ENCODE measurements at regions not wholly inside any gene's neighbourhood (a gene's known extent, or its start where the extent isn't known, plus 50 kb on each side); places are given as distances from the start of the nearest gene placed in this dataset.
A peak's percentile ranks its signal among the peaks of the same experiment; 100 is the strongest.

- TF ChIP-seq ZNF331 (CRISPR knock-in tag; IDR thresholded peaks at IDR 0.05; ENCODE audit: low read depth) (no peak), POLR2AphosphoS5 (IDR thresholded peaks at IDR 0.05; ENCODE audit: low read depth) (no peak), ZNF114 (CRISPR knock-in tag; IDR thresholded peaks at IDR 0.05) (no peak), EZH2 (IDR thresholded peaks at IDR 0.05; ENCODE audit: low read depth, unreplicated experiment) (no peak), CREB1 (CRISPR knock-in tag; IDR thresholded peaks at IDR 0.05; ENCODE audit: low read depth) (no peak), NANOG (IDR thresholded peaks at IDR 0.05; ENCODE audit: borderline replicate concordance) (no peak)
- TF ChIP-seq, protein P1, sequence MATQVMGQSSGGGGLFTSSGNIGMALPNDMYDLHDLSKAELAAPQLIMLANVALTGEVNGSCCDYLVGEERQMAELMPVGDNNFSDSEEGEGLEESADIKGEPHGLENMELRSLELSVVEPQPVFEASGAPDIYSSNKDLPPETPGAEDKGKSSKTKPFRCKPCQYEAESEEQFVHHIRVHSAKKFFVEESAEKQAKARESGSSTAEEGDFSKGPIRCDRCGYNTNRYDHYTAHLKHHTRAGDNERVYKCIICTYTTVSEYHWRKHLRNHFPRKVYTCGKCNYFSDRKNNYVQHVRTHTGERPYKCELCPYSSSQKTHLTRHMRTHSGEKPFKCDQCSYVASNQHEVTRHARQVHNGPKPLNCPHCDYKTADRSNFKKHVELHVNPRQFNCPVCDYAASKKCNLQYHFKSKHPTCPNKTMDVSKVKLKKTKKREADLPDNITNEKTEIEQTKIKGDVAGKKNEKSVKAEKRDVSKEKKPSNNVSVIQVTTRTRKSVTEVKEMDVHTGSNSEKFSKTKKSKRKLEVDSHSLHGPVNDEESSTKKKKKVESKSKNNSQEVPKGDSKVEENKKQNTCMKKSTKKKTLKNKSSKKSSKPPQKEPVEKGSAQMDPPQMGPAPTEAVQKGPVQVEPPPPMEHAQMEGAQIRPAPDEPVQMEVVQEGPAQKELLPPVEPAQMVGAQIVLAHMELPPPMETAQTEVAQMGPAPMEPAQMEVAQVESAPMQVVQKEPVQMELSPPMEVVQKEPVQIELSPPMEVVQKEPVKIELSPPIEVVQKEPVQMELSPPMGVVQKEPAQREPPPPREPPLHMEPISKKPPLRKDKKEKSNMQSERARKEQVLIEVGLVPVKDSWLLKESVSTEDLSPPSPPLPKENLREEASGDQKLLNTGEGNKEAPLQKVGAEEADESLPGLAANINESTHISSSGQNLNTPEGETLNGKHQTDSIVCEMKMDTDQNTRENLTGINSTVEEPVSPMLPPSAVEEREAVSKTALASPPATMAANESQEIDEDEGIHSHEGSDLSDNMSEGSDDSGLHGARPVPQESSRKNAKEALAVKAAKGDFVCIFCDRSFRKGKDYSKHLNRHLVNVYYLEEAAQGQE (IDR thresholded peaks at IDR 0.05; ENCODE audit: unreplicated experiment) = no peak
These were observed 417.0 kb downstream of the TMEM161B start (continued) for GRCh38 chr5:87851603-87852002.

GRCh38 chr5:87850843-87851242 is 417.8 kb downstream of the TMEM161B start:
- H3K36me3 ChIP-seq (ENCODE audit: insufficient read depth) = no peaks in the 10 kb centered on the region
- H3K9me2 ChIP-seq (ENCODE audit: insufficient read depth) = no peaks in the 10 kb centered on the region
- H3K27me3 ChIP-seq (ENCODE audit: insufficient read depth) = no peaks in the 10 kb centered on the region
- 0 out of 2 replicates have a peak overlapping the region, but pooled peaks have one; percentile 15 for H3K4me2 ChIP-seq
- H3K4me1 Mint-ChIP-seq = peaks cover 16% of the 10 kb centered on the region; the same call in 2 of the 3 replicates
- DNase-seq (ENCODE audit: low spot score) (no peak), ATAC-seq (no peak)
- no peak overlapping the region for H3K4me3 Mint-ChIP-seq
- H3K27me3 Mint-ChIP-seq (ENCODE audit: insufficient read depth, low read depth, poor library complexity) = peaks cover 2% of the 10 kb centered on the region
- H3K9me3 Mint-ChIP-seq = no peaks in the 10 kb centered on the region
- no peak overlapping the region for H3K27ac Mint-ChIP-seq
- H2AFZ ChIP-seq = no peak overlapping the region
- no peaks in the 10 kb centered on the region for H3K79me2 ChIP-seq (replicated peaks; ENCODE audit: insufficient read depth)
- H4K20me1 ChIP-seq (replicated peaks; ENCODE audit: insufficient read depth) = no peaks in the 10 kb centered on the region
- peaks cover 6% of the 10 kb centered on the region for H3K4me1 ChIP-seq (ENCODE audit: insufficient read depth)
- no peaks in the 10 kb centered on the region for H3F3A ChIP-seq (replicated peaks; ENCODE audit: low read depth)
- H3K27ac ChIP-seq (ENCODE audit: low read depth) = no peak overlapping the region
- no peaks in the 10 kb centered on the region for H3K36me3 Mint-ChIP-seq (ENCODE audit: low read depth)
- H3K4me3 ChIP-seq = no peak overlapping the region
- TF ChIP-seq ZNF114 (CRISPR knock-in tag; IDR thresholded peaks at IDR 0.05) (no peak), EZH2phosphoT487 (IDR thresholded peaks at IDR 0.05; ENCODE audit: unreplicated experiment) (no peak), STAT1 (IDR thresholded peaks at IDR 0.05; ENCODE audit: unreplicated experiment) (no peak), ZNF462 (CRISPR knock-in tag; IDR thresholded peaks at IDR 0.05) (no peak), JUNB (IDR thresholded peaks at IDR 0.05; ENCODE audit: unreplicated experiment) (no peak)
- TF ChIP-seq, protein P1 (IDR thresholded peaks at IDR 0.05; ENCODE audit: unreplicated experiment) = no peak
- TF ChIP-seq, protein P2, sequence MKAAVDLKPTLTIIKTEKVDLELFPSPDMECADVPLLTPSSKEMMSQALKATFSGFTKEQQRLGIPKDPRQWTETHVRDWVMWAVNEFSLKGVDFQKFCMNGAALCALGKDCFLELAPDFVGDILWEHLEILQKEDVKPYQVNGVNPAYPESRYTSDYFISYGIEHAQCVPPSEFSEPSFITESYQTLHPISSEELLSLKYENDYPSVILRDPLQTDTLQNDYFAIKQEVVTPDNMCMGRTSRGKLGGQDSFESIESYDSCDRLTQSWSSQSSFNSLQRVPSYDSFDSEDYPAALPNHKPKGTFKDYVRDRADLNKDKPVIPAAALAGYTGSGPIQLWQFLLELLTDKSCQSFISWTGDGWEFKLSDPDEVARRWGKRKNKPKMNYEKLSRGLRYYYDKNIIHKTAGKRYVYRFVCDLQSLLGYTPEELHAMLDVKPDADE (IDR thresholded peaks at IDR 0.05) = no peak

All from GM23338 (cell line).